ENCODE measurements at regions not wholly inside any gene's neighbourhood (a gene's known extent, or its start where the extent isn't known, plus 50 kb on each side); places are given as distances from the start of the nearest gene placed in this dataset.

DNA sequence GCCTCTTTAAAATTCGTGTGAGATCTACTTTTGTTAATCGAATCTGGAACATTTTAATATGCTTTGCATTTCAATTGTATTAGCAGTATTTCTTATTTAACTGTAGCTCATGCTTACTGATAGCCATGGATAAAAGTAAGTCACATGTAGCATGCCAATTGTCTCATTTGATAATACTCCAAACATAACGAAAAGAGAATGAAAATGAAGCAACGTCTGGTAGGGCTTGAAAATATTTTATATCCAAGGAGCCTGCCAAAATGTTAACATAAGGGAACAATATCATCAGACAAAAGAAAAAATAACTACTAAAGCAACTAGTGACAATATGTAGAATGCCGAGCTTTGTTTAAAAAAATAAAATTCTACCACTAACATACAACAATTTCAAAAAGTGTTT is 94.1 kb upstream of the MID1 start:
- H3K36me3 ChIP-seq (ENCODE audit: control insufficient read depth, insufficient read depth, low read length): no peaks in the 10 kb centered on the region
- no peak for FAIRE-seq
- TF ChIP-seq, protein P1, sequence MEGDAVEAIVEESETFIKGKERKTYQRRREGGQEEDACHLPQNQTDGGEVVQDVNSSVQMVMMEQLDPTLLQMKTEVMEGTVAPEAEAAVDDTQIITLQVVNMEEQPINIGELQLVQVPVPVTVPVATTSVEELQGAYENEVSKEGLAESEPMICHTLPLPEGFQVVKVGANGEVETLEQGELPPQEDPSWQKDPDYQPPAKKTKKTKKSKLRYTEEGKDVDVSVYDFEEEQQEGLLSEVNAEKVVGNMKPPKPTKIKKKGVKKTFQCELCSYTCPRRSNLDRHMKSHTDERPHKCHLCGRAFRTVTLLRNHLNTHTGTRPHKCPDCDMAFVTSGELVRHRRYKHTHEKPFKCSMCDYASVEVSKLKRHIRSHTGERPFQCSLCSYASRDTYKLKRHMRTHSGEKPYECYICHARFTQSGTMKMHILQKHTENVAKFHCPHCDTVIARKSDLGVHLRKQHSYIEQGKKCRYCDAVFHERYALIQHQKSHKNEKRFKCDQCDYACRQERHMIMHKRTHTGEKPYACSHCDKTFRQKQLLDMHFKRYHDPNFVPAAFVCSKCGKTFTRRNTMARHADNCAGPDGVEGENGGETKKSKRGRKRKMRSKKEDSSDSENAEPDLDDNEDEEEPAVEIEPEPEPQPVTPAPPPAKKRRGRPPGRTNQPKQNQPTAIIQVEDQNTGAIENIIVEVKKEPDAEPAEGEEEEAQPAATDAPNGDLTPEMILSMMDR (IDR thresholded peaks at IDR 0.05; ENCODE audit: insufficient read depth, low read length, severe bottlenecking): no peak
- H3K4me3 ChIP-seq (ENCODE audit: low read depth, low read length): no peak overlapping the region
- no peak for DNase-seq (ENCODE audit: low read depth)
- H3K27me3 ChIP-seq (ENCODE audit: control insufficient read depth, insufficient read depth, low read length): no peaks in the 10 kb centered on the region

DNA sequence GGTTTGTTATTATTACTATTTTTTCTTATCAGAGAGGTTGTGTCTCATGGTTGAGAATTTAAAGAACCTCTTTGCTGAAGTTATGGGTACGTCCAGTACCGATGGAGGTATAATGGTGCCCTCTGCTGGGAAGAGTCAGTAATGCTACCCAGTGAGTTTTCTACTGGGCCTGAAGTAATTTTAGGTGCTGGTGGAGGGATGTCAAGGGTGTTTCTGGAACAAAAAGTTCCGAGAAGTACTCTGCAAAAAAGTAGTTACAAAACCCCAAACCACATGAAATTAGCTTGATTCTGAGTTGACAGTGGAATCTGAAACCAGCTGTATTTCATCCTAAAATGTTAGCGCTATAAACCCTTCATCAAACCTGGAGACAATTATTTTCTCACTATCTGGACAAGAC is 102.5 kb upstream of the MID1 start:
- Histone ChIP-seq H3K27me3 (ENCODE audit: control insufficient read depth, insufficient read depth, low read length) (no peaks in the 10 kb centered on the region), H3K4me3 (ENCODE audit: low read depth, low read length) (no peak overlapping the region), H3K36me3 (ENCODE audit: control insufficient read depth, insufficient read depth, low read length) (no peaks in the 10 kb centered on the region)
- no peak for FAIRE-seq
- TF ChIP-seq, protein P1 (IDR thresholded peaks at IDR 0.05; ENCODE audit: insufficient read depth, low read length, severe bottlenecking): peak; percentile 45
- DNase-seq (ENCODE audit: low read depth): peak; percentile 31

DNA sequence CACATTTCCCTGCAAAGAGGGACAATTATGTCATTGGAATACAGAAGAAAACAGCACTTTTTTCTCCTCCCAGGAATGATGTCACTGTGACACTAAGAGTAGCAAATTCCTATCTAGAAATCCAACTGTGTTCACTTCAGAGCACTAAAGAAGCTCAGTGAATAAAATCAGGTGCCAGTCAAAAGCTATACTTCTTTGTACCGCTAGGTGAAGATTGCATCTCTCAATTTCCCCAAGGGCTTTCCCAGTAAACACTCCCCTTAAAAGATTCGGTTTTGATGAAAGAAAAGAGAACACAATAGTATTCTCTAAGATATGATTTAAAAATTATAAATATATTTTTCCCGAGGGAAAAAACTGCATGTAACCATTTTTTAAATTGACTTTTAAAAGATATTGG is 104.7 kb upstream of the MID1 start:
- TF ChIP-seq, protein P1 (IDR thresholded peaks at IDR 0.05; ENCODE audit: insufficient read depth, low read length, severe bottlenecking): peak; percentile 17
- no peak for FAIRE-seq
- no peaks in the 10 kb centered on the region for H3K27me3 ChIP-seq (ENCODE audit: control insufficient read depth, insufficient read depth, low read length)
- DNase-seq (ENCODE audit: low read depth): no peak
- H3K4me3 ChIP-seq (ENCODE audit: low read depth, low read length): no peak overlapping the region
- no peaks in the 10 kb centered on the region for H3K36me3 ChIP-seq (ENCODE audit: control insufficient read depth, insufficient read depth, low read length)

DNA sequence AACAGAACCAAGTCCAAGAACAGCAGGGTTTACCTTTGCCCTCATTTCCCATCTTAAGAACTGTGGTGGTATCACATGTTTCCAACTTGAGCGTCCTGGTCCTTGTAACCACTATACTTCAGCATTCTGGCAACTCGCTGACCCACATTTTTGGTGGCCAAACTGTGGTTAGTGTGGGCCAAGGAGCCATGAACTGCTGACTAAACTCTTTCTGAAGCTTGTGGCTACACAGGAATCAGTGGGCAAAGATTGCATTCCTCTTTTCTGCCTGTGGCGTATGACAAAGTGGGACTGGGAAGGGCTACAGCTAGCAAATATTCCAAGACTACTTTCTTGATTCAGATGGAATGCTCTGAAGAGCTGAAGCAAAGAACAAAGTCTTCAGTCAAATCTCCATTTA is 106.3 kb upstream of the MID1 start:
- FAIRE-seq: no peak
- Histone ChIP-seq H3K27me3 (ENCODE audit: control insufficient read depth, insufficient read depth, low read length) (no peaks in the 10 kb centered on the region), H3K4me3 (ENCODE audit: low read depth, low read length) (no peak overlapping the region), H3K36me3 (ENCODE audit: control insufficient read depth, insufficient read depth, low read length) (no peaks in the 10 kb centered on the region)
- DNase-seq (ENCODE audit: low read depth): no peak
- TF ChIP-seq, protein P1 (IDR thresholded peaks at IDR 0.05; ENCODE audit: insufficient read depth, low read length, severe bottlenecking): no peak

DNA sequence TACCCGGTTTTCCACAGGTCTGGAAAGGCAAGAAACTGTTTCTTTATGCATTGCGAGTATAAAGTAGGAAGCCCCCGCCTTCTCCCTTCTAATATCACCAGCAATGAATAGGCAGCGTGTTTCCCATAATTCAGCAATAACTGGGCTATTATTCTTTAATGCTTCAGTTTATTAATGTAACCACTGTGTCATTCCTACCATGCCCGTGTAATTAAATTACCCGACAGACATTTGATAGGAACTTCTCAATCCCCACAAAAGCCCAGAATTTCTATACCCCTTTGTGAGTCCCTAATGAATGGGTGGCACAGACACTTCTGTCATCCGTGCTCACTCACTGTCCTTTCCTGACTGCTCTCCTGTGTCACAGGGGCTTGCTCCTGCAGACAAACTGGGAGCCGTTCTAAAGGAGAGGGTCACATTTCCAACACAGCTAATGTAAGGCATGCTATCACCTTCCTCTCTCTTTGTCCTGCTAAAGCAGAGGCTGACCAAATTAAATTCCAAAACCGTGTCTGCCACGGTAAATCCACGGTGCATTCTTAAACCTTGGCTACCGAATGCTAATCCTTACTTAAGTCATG is 108.5 kb upstream of the MID1 start:
- DNase-seq (ENCODE audit: low read depth) (no peak), FAIRE-seq (no peak)
- Histone ChIP-seq H3K36me3 (ENCODE audit: control insufficient read depth, insufficient read depth, low read length) (no peaks in the 10 kb centered on the region), H3K4me3 (ENCODE audit: low read depth, low read length) (no peak overlapping the region), H3K27me3 (ENCODE audit: control insufficient read depth, insufficient read depth, low read length) (no peaks in the 10 kb centered on the region)
- TF ChIP-seq, protein P1 (IDR thresholded peaks at IDR 0.05; ENCODE audit: insufficient read depth, low read length, severe bottlenecking): no peak

DNA sequence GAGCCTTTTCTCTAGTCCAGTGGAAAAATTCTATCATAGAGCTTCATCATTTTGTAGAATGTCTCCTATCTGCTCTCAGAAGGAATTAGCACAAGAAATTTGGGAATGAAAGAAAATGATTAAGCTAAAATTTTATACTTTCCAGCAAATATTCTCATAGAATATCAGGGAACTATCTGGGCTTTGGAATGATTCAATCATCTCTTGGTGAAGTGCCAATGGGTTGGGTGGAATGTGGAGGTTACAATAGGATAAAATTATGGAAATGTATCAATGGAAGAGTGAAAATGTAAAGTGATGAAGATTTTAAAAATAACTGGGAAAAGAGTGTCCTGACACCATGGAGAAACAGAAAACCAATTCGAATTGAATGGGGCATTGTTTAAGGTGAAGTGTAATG is 119.0 kb upstream of the MID1 start:
- Histone ChIP-seq H3K36me3 (ENCODE audit: control insufficient read depth, insufficient read depth, low read length) (no peaks in the 10 kb centered on the region), H3K4me3 (ENCODE audit: low read depth, low read length) (no peak overlapping the region), H3K27me3 (ENCODE audit: control insufficient read depth, insufficient read depth, low read length) (no peaks in the 10 kb centered on the region)
- FAIRE-seq (no peak), DNase-seq (ENCODE audit: low read depth) (no peak)
- TF ChIP-seq, protein P1 (IDR thresholded peaks at IDR 0.05; ENCODE audit: insufficient read depth, low read length, severe bottlenecking): no peak

Data from bronchial epithelial cell (primary cell).